ENCODE measurements at regions not wholly inside any gene's neighbourhood (a gene's known extent, or its start where the extent isn't known, plus 50 kb on each side); places are given as distances from the start of the nearest gene placed in this dataset.

DNA sequence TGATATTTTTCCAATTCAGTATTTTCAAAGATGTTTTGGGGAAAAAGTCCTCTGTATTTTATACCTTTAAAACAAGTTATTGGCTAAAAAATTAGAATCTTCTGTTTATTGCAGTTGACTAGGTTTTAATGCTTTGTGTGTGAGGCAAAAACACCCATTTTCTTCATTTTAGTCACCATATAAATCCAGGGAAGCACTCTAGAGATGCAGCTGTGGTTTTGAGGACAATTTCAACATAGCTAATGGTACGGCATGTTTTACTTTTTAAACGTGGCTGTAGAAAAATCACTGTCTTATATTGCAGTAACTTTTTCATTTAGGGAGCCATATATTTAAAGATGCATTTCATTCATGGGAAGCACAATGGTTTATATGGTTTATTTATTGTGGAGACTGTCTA lies 129.1 kb upstream of the PITX2 start:
- Histone ChIP-seq H3K27me3 (no peaks in the 10 kb centered on the region), H3K4me1 (no peaks in the 10 kb centered on the region), H3K4me3 (no peak overlapping the region), H3K36me3 (no peaks in the 10 kb centered on the region), H3K9me3 (no peaks in the 10 kb centered on the region), H3K27ac (no peak overlapping the region)
- ATAC-seq (no peak), DNase-seq (no peak)
- in situ Hi-C loops (cut with MboI; ENCODE audit: low sequenced_read_pairs in 4 of 4), result no loop called here
- TF ChIP-seq POLR2A (IDR thresholded peaks at IDR 0.05), result no peak
- TF ChIP-seq CTCF (IDR thresholded peaks at IDR 0.05 in 4 of 5, conservative IDR thresholded peaks at IDR 0.05 in 1 of 5), result no peak
- intact Hi-C loops (cut with DNase I; ENCODE audit: low total_unique reads), result no loop called here

GRCh38 chr4:110753466-110753865 lies 130.6 kb upstream of the PITX2 start:
- TF ChIP-seq POLR2A (IDR thresholded peaks at IDR 0.05) (no peak), CTCF (IDR thresholded peaks at IDR 0.05 in 4 of 5, conservative IDR thresholded peaks at IDR 0.05 in 1 of 5) (no peak)
- no peaks in the 10 kb centered on the region for H3K9me3 ChIP-seq
- H3K27ac ChIP-seq, result no peak overlapping the region
- no peak overlapping the region for H3K4me3 ChIP-seq
- DNase-seq (no peak), ATAC-seq (no peak)
- no peaks in the 10 kb centered on the region for H3K36me3 ChIP-seq
- intact Hi-C loops (cut with DNase I; ENCODE audit: low total_unique reads), result no loop called here
- H3K27me3 ChIP-seq, result no peaks in the 10 kb centered on the region
- in situ Hi-C loops (cut with MboI; ENCODE audit: low sequenced_read_pairs in 4 of 4), result no loop called here
- no peaks in the 10 kb centered on the region for H3K4me1 ChIP-seq

GRCh38 chr4:110754716-110755115 lies 131.8 kb upstream of the PITX2 start:
- no peak overlapping the region for H3K27ac ChIP-seq
- no peaks in the 10 kb centered on the region for H3K27me3 ChIP-seq
- no peak overlapping the region for H3K4me3 ChIP-seq
- intact Hi-C loops (cut with DNase I; ENCODE audit: low total_unique reads) (no loop called here), in situ Hi-C loops (cut with MboI; ENCODE audit: low sequenced_read_pairs in 4 of 4) (no loop called here)
- TF ChIP-seq POLR2A (IDR thresholded peaks at IDR 0.05) (no peak), CTCF (IDR thresholded peaks at IDR 0.05 in 4 of 5, conservative IDR thresholded peaks at IDR 0.05 in 1 of 5) (no peak)
- ATAC-seq, result no peak
- H3K4me1 ChIP-seq, result no peaks in the 10 kb centered on the region
- no peaks in the 10 kb centered on the region for H3K36me3 ChIP-seq
- no peak for DNase-seq
- no peaks in the 10 kb centered on the region for H3K9me3 ChIP-seq

DNA sequence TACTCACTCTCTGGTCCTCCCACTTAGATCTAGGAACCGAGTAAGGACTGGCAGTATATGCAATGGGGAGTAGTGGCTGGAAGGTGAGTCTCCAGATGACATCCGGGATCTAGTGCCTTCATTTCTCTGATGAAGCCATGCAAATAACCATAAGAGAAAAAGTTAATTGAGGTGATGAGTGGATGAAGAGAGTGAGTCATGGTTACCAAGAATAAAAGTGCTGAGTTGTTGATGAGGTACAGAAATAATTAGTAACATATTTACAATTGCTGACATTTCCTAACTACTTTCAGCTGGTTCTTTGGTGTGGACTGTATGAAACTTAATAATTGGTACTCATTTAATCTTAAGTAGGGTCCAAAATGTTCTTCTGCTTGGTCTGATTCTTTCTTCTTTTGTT lies 146.7 kb upstream of the PITX2 start:
- Histone ChIP-seq H3K27me3 (no peaks in the 10 kb centered on the region), H3K4me1 (no peaks in the 10 kb centered on the region), H3K4me3 (no peak overlapping the region), H3K27ac (no peak overlapping the region), H3K36me3 (no peaks in the 10 kb centered on the region), H3K9me3 (no peaks in the 10 kb centered on the region)
- ATAC-seq, result no peak
- TF ChIP-seq POLR2A (IDR thresholded peaks at IDR 0.05) (no peak), CTCF (IDR thresholded peaks at IDR 0.05 in 4 of 5, conservative IDR thresholded peaks at IDR 0.05 in 1 of 5) (no peak)
- in situ Hi-C loops (cut with MboI; ENCODE audit: low sequenced_read_pairs in 4 of 4) (no loop called here), intact Hi-C loops (cut with DNase I; ENCODE audit: low total_unique reads) (no loop called here)
- DNase-seq, result no peak

- in situ Hi-C loops (cut with MboI; ENCODE audit: low sequenced_read_pairs in 4 of 4) (no loop called here), intact Hi-C loops (cut with DNase I; ENCODE audit: low total_unique reads) (no loop called here)
- Histone ChIP-seq H3K27ac (no peak overlapping the region), H3K27me3 (no peaks in the 10 kb centered on the region), H3K9me3 (no peaks in the 10 kb centered on the region), H3K4me3 (no peak overlapping the region), H3K36me3 (no peaks in the 10 kb centered on the region), H3K4me1 (no peaks in the 10 kb centered on the region)
- ATAC-seq (no peak), DNase-seq (no peak)
- no peak for TF ChIP-seq POLR2A (IDR thresholded peaks at IDR 0.05)
- TF ChIP-seq CTCF (IDR thresholded peaks at IDR 0.05 in 4 of 5, conservative IDR thresholded peaks at IDR 0.05 in 1 of 5), result no peak
Observed at GRCh38 chr4:110770353-110770752, 147.5 kb upstream of the PITX2 start.
